ENCODE measurements at regions not wholly inside any gene's neighbourhood (a gene's known extent, or its start where the extent isn't known, plus 50 kb on each side); places are given as distances from the start of the nearest gene placed in this dataset.

DNA sequence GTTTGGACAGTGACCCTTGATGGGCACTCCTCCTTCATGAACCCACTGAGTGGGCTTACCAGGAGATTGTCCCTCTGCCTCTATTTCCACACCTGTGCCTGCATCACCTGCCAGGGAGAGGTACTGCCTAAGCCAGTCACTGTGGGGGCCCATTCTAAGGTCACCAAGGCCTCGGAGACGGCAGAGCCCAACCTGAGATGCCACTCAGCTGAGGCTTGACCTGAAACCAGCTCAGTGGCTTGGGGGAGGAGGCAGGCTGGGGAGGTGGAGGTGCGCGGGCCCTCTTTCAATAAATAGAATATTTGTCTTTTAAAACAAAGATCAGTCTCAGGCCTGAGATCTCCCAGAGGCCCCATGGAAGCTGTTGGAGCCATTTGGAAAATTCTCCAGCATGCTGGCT lies 84.5 kb downstream of the DHCR7 start:
- no peak overlapping the region for H3K27ac ChIP-seq (ENCODE audit: low read length in 2 of 2)
- no peaks in the 10 kb centered on the region for H3K9me3 Mint-ChIP-seq (ENCODE audit: insufficient read depth)
- peaks cover 0 to 5% (median 2%) of the 10 kb centered on the region in 4 experiments for H3K27me3 ChIP-seq (replicated peaks in 1 of 4; ENCODE audit: control extremely low read depth in 1 of 4, control insufficient read depth in 3 of 4, insufficient read depth in 4 of 4, low read length in 3 of 4)
- H4K20me1 ChIP-seq (ENCODE audit: control insufficient read depth, insufficient read depth, low read length, poor library complexity, severe bottlenecking), result no peaks in the 10 kb centered on the region
- peaks cover 0 to 24% (median 0%) of the 10 kb centered on the region in 3 donors for H3K9me3 ChIP-seq (ENCODE audit: control extremely low read depth in 1 of 3, control insufficient read depth in 2 of 3, insufficient read depth in 1 of 3, low read length in 2 of 3)
- no peaks in the 10 kb centered on the region for H3K79me2 ChIP-seq (ENCODE audit: control insufficient read depth, insufficient read depth, low read length)
- H3K4me1 Mint-ChIP-seq, result no peaks in the 10 kb centered on the region
- no peak for ATAC-seq (ENCODE audit: low read depth)
- H3K27ac Mint-ChIP-seq, result no peak overlapping the region
- peaks cover 14% of the 10 kb centered on the region for H3K27me3 Mint-ChIP-seq
- no peak overlapping the region for H3K9ac ChIP-seq (ENCODE audit: low read length)
- no peak overlapping the region for H2AFZ ChIP-seq (ENCODE audit: insufficient read depth, low read depth, low read length, poor library complexity, severe bottlenecking)
- no peak for DNase-seq
- POLR2A ChIA-PET, result no interaction called here
- CTCF ChIA-PET, result no interaction called here
- H3K4me2 ChIP-seq (replicated peaks; ENCODE audit: low read depth, low read length, poor library complexity, severe bottlenecking), result no peak overlapping the region
- H3K36me3 ChIP-seq (replicated peaks in 1 of 2; ENCODE audit: control extremely low read depth in 1 of 2, control insufficient read depth in 1 of 2, extremely low read depth in 1 of 2, insufficient read depth in 2 of 2, low read length in 1 of 2), result no peaks in the 10 kb centered on the region
- TF ChIP-seq CTCF (IDR thresholded peaks at IDR 0.05) (no peak), EZH2 (IDR thresholded peaks at IDR 0.05; ENCODE audit: borderline replicate concordance, insufficient read depth, low read depth, low read length, poor library complexity, severe bottlenecking) (no peak)
- H3K4me3 Mint-ChIP-seq, result no peak overlapping the region
- no peak overlapping the region for H3K4me3 ChIP-seq (ENCODE audit: control extremely low read depth in 1 of 5, extremely low read depth in 1 of 5, insufficient read depth in 1 of 5, low read depth in 2 of 5, low read length in 4 of 5)
- H3K4me1 ChIP-seq (ENCODE audit: control insufficient read depth in 2 of 2, insufficient read depth in 2 of 2, low read length in 2 of 2), result no peaks in the 10 kb centered on the region
- intact Hi-C loops (cut with micrococcal nuclease), result no loop called here
- WGBS (ENCODE audit: insufficient coverage), result no CpG with 5 or more reads among the region's 4 CpGs

DNA sequence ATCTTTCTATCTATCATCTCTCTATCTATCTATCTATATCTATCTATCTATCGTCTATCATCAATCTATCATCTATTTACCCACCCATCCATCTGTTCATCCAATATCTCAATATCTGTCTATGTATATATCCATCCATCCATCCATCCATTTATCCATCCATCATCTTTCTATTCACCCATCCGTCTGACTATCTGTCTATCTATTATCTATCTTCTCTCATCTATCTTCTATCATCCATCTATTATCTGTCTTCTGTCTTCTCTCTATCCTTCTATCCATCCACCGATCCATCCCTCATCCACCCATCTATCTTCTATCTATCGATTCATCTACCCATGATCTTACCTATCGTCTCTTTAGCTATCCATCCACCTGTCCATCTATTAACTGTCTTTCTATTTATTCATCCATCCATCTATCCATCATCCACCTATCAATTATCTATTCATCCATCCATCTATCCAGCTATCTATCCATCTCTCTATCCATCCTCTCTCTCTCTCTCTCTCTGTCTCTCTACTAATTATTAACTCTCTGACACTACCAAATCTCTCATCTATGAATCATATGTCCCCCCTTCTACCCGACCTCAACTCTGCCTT lies 89.1 kb downstream of the DHCR7 start:
- H3K27ac Mint-ChIP-seq, result no peak overlapping the region
- WGBS (ENCODE audit: insufficient coverage), result 95% methylated on average over 6 of the region's 6 CpGs
- H2AFZ ChIP-seq (ENCODE audit: insufficient read depth, low read depth, low read length, poor library complexity, severe bottlenecking), result no peak overlapping the region

More for the DNA sequence above, 89.1 kb downstream of the DHCR7 start:
- no peaks in the 10 kb centered on the region for H3K9me3 Mint-ChIP-seq (ENCODE audit: insufficient read depth)
- Histone ChIP-seq H3K27ac (ENCODE audit: low read length in 2 of 2) (no peak overlapping the region), H3K9ac (ENCODE audit: low read length) (no peak overlapping the region), H3K9me3 (ENCODE audit: control extremely low read depth in 1 of 3, control insufficient read depth in 2 of 3, insufficient read depth in 1 of 3, low read length in 2 of 3) (peaks cover 0 to 22% (median 0%) of the 10 kb centered on the region in 3 donors), H3K79me2 (ENCODE audit: control insufficient read depth, insufficient read depth, low read length) (no peaks in the 10 kb centered on the region), H3K4me1 (ENCODE audit: control insufficient read depth in 2 of 2, insufficient read depth in 2 of 2, low read length in 2 of 2) (no peaks in the 10 kb centered on the region), H3K36me3 (replicated peaks in 1 of 2; ENCODE audit: control extremely low read depth in 1 of 2, control insufficient read depth in 1 of 2, extremely low read depth in 1 of 2, insufficient read depth in 2 of 2, low read length in 1 of 2) (no peaks in the 10 kb centered on the region), H3K4me3 (ENCODE audit: control extremely low read depth in 1 of 5, extremely low read depth in 1 of 5, insufficient read depth in 1 of 5, low read depth in 2 of 5, low read length in 4 of 5) (no peak overlapping the region), H3K27me3 (replicated peaks in 1 of 4; ENCODE audit: control extremely low read depth in 1 of 4, control insufficient read depth in 3 of 4, insufficient read depth in 4 of 4, low read length in 3 of 4) (peaks cover 0 to 10% (median 3%) of the 10 kb centered on the region in 4 experiments), H3K4me2 (replicated peaks; ENCODE audit: low read depth, low read length, poor library complexity, severe bottlenecking) (no peak overlapping the region), H4K20me1 (ENCODE audit: control insufficient read depth, insufficient read depth, low read length, poor library complexity, severe bottlenecking) (no peaks in the 10 kb centered on the region)
- ATAC-seq (ENCODE audit: low read depth), result no peak
- TF ChIP-seq CTCF (IDR thresholded peaks at IDR 0.05) (no peak), EZH2 (IDR thresholded peaks at IDR 0.05; ENCODE audit: borderline replicate concordance, insufficient read depth, low read depth, low read length, poor library complexity, severe bottlenecking) (no peak)
- no peak overlapping the region for H3K4me3 Mint-ChIP-seq
- intact Hi-C loops (cut with micrococcal nuclease), result no loop called here
- POLR2A ChIA-PET, result no interaction called here
- DNase-seq, result no peak
- peaks cover 17% of the 10 kb centered on the region for H3K27me3 Mint-ChIP-seq
- H3K4me1 Mint-ChIP-seq, result no peaks in the 10 kb centered on the region
- CTCF ChIA-PET, result interaction anchor here (0.7 kb wide), 1 partner anchor 96 kb away, joined by 3 read pairs; no protein-coding TSS in a partner anchor

All from B cell (primary cell).